Dedifferentiated amniotic fluid mesenchymal stem cell (primary cell): ENCODE measurements at regions not wholly inside any gene's neighbourhood (a gene's known extent, or its start where the extent isn't known, plus 50 kb on each side); places are given as distances from the start of the nearest gene placed in this dataset.

ENCODE experiments used
- DNase-seq: peaks from one replicate; pipeline ENCODE4 v3.0.0-alpha.2; 2016; ENCODE audit errors: extremely low spot score

DNA sequence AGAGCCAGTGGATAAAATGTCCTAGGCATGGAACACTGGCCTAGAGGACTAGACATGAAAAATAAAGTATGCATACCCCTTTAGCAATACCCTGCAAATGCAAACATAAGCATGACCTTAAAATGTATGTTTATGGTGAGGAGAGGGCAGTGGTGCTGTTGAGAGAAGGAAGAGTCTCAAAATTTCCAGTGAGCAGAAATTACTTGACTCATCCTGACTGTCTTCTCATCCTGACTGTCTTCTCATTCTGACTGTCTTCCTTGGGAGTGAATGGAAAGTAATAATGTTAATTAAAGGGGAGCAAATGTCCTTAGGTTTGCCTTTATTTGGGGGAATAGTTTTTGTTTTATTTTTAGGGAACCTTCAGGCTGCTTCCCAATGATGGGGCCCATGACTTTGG, 121.5 kb upstream of the GALNT15 start:
- no peak for DNase-seq

DNA sequence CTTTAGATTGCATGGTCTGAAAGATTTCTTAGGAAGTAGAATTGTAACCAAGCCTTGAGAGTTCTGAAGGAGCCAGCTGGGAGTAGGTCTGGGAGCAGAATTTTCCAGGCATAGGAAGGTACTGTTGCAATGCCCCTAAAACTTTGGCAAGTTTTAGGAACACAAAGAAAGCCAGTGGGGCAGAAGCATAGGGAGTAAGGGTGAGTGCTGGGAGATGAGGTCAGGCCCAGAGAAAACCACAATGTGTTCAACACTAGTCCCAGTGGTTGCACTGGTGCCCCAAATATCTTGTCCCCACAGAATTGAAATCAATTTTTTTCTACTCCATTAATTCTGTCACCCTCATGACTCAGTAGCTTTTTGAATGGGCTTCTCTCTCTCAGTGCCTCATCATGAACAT, 120.7 kb upstream of the GALNT15 start:
- no peak for DNase-seq

DNA sequence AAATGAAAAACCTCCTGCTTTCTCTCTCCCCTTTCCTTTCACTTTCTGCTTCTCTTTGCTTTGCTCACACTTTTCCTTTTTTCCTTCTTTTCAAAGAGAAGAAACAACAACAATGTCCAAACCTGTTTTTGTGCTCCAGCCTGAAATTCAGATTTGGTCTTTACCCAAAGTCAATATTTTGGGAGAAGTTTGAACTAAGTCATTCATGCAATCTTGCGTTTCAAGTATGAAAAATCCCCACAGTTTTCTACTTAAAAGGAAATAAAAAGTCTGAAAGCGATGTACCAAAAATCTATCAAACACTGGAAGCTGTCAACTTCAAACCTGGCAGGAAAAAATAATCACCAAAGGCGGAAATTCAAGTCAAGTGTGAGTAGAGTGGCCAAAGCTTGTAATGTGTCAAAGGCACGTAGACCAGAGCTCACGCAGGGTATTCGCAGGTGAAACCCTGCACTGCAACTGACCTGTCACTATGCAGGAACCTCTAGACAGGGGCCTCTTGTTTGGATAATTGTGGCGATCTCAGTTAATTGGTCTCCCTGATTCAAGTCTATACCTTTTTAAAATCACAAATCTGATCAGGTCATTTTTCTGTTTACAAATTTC, 118.8 kb upstream of the GALNT15 start:
- no peak for DNase-seq

DNA sequence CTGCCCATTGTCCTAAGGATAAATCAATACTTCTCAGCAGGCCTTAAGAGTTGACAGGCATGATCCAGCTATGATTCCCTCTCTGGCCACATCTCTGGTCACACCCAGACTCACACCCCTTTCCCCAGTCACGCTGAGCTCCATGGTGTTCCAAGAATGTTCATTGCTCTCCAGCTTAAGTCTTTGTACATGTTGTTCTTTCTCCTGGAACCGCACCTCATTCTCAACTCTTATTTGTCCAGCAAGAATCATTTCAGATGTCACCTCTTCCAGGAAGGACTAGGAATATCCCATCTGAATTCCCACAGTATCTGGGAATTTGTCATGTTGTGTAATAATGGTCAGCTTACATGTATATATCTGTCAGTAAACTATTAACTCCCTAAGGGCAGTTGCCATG, 118.3 kb upstream of the GALNT15 start:
- DNase-seq = no peak

DNA sequence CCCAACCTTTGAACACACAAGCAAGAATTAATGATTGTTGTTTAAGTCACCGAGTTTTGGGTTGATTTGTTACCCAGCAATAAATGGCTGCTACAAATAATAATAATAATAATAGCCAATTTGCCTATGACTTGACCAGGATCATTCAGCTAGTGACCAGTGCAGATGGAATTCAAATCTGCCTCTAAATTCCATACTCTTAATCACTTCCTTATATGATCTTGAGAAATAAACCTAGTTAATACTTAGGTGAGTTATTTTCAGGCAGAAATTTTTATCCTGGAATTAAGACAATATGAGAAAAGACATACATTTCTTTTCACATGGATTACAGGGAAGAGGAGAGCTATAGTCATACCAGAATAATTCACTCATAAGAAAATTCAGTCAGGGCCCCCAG, 116.0 kb upstream of the GALNT15 start:
- DNase-seq = no peak

DNA sequence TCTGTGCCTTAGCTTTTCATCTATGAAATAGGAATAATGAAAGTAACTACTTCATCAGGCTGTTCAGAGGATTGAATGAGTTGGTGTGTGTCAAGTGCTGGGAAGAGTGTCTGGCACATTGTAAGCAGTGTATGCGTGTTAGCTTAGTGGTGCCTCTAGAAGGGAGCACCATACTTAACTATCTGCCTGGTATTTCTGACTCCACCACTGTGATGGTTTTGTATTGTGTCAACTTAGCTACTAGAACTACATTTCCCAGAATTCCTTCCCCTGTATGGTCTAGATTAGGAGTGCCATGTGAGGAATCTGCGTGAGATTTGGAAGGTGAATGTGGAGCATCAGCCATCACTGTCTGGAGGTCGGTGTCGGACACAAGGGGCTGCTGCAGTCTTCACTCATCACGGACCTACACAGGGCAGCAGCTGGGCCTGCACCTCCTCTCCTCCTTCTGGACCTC, 115.4 kb upstream of the GALNT15 start:
- no peak for DNase-seq

DNA sequence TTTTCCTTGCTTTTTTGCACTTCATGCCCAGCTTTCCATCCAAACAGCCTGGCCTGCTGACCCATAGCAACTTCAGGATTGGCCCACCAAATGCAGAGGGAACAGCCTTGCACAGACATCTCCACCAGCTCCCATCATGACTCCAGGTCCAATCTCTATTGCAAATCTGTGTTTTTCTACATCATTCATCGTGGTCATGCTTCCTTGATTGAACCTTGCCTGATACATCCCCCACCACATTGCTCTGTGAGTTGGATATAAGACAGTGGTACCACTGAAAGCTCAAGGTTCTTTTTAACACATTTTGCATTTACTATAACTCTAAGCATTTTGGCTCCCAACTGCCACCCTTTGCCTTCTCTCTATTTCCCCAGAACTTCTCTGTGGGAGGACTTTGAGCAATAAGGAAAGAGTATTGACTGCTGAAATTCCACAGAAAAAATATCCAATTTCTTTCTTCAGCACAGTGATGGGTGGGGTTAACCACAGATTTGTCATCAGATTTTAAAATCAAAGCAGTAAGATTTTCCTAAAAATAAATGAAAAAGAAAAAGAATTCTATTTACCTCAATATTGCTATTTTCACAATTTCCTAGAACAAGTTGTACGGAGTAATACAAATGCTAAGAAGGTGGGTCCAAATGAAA, 114.6 kb upstream of the GALNT15 start:
- DNase-seq = peak; percentile 65

DNA sequence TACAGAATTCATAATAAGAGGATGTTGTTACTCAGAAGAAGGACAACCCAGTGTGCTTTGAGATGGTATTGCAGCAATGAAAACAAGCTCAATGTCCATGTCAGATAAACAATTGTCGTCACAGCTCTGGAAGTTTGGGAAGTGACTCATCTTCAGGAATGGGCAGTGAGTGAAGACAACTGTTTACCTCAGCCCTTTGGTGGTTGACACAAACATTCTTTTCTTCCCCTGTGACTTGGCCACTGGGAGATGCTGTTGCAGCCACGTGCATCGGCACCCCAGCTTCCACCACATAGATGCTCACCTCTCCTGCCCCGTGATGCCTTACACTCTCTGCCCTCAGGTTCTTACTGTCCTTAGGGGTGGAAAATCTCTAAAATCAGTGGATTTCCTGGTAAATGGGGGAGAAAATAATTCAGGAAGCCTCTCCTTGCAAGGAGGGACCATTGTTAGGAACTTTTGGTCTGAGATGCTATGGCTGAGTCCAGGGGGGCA, 114.1 kb upstream of the GALNT15 start:
- peak; percentile 98 for DNase-seq

DNA sequence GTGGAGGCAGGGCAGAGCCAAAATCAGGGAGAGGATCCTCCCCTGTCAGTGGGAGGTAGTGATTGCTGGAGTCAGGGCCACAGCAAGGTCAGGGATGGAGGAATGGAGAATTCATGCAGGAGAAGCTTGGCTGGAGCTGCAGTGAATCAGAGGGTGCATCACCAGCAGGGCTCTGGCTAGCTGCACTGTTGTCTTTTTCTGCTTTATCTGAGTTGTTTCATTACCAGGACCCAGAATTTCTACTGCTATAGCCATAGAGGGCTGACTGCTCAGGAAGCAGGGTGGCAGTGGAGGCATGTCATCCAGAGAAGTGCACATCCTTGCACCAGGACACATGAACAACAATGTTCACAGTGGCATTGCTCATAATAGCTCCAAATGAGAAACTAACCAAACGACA, 113.5 kb upstream of the GALNT15 start:
- DNase-seq = peak; percentile 38

DNA sequence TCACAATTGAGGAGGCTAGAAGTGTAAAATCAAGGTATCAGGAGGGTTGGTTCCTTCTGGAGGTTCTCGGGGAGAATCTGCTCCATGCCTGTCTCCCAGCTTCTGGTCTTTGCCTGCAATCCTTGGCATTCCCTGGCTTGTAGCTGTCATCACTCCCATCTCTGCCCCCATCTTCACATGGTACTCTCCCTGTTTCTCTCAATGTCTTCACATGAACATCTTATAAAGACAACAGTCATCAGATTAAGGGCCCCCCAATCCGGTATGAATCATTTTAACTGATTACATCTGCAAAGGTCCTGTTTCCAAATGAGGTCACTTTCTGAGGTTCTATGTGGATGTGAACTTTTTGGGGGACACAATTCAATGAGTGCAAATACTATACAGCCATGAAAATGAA, 113.0 kb upstream of the GALNT15 start:
- DNase-seq = no peak

DNA sequence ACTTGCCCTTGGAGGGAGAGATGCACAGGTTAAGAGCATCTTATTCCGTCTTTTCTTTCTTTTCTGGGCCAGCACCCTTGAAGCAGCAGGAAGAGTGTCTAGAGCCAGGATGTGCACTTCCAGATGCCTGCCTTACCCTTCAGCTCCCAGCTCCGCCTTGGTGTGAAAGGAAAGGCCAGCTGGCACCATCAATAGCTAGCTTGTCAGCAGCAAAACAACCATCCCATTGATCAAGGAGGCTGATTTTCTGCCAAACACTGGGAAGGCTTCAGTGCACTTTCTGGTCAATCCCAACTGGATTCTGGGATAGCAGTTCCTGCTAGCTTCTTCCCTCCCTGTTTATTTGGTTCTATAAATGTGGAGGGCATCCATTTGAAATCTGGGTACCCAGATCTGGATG, 110.9 kb upstream of the GALNT15 start:
- no peak for DNase-seq

DNA sequence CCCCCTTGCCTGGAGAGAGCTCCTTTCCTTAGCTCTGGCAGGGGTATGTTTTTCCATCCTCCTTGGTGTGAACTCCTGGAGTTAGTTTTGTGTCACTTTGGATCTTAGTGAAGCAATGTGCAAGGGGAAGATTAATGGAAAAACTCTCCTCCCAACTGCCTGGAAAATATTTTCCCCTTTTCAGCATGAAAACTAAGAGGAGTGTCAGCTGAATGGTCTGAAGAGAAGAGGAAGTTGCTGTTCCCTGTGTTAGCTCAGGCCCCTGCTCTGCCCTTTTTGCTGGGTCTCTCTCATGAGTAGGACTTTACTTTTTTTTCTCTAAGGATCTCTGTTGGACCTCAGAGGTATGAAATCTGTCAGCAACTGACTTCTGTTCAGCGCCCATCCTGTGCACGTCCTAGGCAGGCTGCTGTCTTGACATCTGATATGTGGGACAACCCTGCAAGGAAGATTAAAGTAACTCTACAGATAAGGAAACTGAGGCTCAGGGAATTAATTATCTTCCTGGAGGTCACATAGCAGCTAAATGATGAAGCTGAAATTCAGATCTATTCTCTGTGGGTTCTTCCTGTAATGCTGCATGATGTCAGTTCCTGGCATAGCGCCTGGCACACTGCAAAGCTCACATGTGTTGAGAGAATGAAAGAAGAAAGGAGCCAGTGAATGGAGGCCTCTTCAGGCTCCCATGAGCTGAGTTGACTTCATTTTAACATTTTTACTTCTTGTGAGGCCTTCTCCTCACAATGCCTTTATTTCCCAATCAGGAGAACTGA, 109.7 kb upstream of the GALNT15 start:
- DNase-seq = peak; percentile 84

DNA sequence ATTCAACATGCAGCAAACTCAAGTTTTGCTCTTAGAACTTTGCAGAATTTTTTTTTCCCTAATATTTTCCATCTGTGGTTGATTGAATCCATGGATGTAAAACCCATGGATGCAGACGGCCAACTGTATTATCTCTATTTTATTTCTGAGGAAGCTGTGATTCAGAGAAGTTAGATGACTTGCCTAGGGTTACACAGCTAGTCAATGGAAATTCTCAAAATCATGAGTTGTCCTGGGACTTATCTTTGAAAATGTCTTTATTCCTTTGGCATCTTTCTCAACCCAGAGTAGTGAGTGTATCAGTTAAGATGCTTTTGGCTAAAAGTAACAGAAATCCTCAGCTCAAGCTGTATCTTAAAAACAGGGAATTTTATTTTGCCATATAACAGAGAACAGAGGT, 107.9 kb upstream of the GALNT15 start:
- no peak for DNase-seq

DNA sequence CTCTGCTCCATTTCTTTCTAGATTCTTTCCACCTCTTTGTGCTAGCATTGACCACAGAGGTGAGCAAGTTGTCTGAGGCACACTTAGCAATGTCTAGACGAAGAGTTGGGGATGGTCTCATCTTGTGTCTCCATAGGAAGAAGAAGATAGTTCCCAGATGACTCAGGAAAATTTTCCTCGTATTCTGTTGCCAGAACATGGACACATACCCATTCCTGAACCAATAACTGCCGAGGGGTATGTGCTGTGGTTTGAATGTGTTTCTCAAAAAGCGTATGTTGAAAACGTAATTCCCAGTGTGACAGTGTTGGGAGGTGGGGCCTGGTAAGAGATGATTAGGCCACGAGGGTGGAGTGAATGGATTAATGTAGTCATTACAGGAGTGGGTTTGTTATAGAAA, 107.5 kb upstream of the GALNT15 start:
- no peak for DNase-seq

DNA sequence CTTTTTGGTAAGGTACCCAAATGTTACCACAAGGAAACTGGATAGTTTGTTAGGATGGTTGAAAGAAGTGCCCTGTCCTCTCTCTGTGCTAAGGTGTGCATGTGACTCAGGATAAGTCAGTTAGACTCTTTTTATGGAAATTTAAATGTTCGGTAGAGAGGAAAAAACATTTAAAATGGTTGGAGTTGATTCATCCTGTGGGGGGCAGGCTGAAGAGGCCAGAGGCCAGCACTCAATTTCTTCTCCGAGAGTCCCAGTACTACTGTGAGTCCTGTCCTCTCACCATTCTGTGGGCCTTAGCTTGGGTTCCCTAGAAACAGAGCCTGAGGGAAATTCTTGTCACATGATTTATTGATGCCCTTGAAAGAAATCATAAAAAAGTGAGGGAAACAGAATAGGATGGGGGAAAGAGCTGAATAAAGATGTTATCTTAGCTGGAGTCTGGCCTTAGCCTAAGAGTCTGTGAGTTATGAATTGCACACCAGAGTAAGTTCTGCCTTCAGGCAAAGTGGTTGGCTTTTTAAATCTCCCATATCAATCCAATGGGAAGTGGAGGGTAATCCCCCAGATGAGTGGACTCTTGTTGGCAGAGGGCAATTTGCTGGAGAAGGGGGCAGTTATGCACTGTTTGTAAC, 106.5 kb upstream of the GALNT15 start:
- peak; percentile 59 for DNase-seq

DNA sequence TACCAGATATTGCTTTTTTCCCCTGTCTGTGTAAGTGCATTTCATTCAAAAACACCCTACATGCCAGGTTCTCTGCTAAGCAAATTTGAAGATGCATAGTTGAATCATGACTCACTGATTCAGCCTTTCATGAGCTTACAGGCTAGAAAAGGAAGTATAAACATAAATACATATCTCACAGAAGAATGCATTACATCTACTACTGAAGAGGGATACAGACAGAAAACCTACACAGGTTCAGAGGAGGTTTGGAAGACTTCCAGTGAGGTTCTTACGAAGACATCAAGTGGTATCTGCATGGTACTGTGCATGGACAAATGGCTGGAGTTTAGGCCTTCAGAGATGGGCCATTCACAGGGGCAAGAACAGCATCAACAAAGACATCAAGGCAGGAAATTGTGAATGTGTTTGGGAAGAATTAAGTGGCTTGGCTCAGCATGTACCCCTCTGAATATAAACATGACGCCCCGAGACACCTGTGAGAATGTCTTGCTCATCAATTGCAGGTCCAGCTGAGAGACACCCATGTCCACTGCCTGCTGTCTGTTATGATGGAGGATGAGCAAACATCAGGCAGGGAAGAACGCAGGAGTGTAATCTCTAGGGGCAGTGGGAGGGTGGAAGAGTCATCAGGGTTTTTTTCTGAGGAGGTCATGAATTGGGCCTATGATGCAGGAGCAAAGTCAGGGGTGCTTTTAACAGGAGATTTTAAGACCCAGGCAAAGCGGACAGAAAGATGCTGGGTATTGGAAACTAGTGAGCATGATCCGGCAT, 105.1 kb upstream of the GALNT15 start:
- peak; percentile 89 for DNase-seq

DNA sequence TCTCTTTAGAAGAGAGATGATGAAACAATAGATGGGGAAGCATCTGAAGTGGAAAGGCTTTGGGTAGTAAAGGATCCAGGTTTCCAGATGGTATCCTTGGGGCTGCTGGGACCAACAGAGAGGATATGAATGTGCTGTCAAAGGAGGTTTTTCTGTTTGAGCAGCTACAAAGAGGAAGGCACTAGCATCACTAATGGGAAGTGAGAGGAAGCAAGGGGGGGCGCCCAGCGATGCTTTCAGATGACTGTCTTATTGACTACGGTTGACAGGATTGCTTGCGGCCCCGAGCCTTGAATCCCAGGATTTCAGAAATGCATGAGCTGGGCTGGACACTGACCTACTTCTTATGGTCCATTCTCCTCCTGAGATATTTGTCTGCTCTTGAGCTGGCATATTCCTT, 103.8 kb upstream of the GALNT15 start:
- no peak for DNase-seq

DNA sequence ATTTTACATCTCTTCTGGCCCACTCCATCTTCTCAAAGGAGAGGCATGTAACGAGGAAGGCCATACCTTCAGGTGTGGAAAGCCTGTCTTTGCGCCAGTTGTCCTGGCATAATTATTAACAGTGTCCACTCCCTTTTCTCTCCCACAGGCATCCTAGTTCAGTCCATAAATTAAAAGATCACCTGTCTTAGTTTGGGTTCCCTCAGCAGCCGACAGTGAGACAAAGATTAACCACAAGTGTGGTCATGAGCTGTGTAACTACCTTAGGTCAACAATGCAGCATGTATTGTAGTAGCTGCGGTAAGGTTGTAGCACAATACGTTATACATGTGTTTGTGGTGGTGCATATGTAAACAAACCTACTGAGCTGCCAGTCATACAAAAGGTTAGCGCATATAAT, 103.3 kb upstream of the GALNT15 start:
- DNase-seq = no peak

DNA sequence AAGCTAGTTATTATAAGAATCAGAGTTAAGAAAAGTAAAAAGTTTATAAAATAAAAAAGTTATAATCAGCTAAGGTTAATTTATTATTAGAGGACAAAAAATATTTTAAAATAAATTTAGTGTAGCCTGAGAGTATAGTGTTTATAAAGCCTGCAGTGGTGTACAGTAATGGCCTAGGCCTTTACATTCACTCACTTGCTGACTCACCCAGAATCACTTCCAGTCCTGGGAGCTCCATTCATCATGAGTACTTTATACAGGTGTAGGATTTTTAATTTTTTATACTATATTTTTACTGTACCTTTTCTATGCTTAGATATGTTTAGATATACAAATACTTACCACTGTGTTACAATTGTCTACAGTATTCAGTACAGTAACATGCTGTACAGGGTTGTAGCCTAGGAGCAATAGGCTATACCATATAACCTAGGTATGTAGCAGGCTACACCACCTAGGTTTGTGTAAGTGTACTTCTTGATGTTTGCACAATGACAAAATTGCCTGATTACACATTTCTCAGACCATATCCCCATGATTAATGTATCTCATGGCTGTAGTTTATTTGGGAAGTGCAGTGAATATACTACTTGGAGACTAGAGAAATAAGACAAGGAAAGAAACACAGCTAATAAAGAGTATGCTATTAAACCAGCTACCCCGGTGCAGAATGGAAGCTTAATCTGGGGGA, 101.9 kb upstream of the GALNT15 start:
- DNase-seq = no peak

DNA sequence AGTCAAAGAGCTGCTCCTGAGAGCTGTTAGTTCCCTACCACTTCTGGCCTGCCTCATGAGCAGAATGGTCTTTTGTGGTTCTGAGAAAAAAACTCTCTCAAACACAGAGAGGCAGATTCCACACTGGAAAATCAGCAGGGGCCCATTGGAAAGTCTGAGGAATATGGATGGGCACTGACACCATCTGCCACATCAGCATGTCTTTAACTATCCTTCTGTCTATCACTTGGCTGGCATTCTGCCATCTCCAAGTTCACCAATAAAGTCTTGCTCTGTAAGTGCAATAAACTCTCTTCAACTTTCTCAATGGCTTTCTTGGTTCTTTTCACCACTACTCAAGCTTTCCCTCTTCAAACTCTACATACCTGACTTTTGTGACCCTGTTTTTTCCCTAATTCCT, 101.3 kb upstream of the GALNT15 start:
- DNase-seq = no peak
